ENCODE measurements at regions not wholly inside any gene's neighbourhood (a gene's known extent, or its start where the extent isn't known, plus 50 kb on each side); places are given as distances from the start of the nearest gene placed in this dataset.

DNA sequence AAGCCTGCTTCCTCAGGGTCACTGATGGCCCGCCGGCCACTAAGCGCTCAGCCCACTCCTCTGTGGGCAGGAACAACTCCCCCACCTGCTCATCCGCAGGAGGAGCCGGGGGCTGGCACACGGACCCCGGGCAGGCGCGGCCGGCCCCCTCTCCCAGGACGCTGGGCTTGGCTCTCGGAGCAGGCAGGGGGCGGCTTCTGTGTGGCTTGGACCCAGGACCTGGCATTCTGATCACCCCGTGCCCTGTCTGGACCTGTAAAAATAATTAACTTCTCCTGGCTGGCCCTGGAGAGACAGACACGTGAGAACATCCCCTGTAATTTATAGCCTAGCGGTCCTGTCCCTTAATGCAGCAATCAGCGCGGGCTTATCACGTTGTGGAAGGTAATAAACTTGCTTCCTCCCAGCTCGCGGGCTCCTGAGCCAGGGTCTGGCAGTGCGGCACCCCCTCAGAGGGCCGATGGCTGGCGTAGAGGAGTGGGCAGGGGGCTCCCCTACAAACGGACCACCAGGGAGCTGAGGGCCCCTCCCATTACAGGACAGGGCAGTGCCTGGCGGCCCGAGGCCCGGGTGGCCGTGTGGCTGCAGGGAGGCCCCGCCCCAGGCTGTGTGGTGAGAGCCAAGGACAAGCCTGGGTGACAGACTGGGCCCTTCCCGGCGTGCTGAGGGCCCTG lies 84.5 kb upstream of the NKX1-1 start:
- Histone ChIP-seq H3K4me1 (ENCODE audit: insufficient read depth, low read length, poor library complexity, severe bottlenecking) (peaks cover 19% of the 10 kb centered on the region), H3K36me3 (ENCODE audit: insufficient read depth, low read length, poor library complexity, severe bottlenecking) (no peaks in the 10 kb centered on the region), H3K27ac (ENCODE audit: low read depth, low read length, poor library complexity, severe bottlenecking) (no peak overlapping the region), H3K9me3 (ENCODE audit: low read depth, low read length, poor library complexity, severe bottlenecking) (peaks cover 10% of the 10 kb centered on the region), H3K4me3 (ENCODE audit: low read depth, low read length, poor library complexity, severe bottlenecking) (no peak overlapping the region), H3K27me3 (replicated peaks; ENCODE audit: insufficient read depth, low read depth, low read length, poor library complexity) (no peaks in the 10 kb centered on the region)
- ChIA-PET POLR2A (ENCODE audit: low non-redundant PET) (no interaction called here), CTCF (no interaction called here)
- intact Hi-C loops (cut with micrococcal nuclease; ENCODE audit: unreplicated experiment) = no loop called here
- no peak for DNase-seq (ENCODE audit: low spot score)
- no TSS peak for BruUV-seq (replicated peaks)
- TF ChIP-seq, protein P1, sequence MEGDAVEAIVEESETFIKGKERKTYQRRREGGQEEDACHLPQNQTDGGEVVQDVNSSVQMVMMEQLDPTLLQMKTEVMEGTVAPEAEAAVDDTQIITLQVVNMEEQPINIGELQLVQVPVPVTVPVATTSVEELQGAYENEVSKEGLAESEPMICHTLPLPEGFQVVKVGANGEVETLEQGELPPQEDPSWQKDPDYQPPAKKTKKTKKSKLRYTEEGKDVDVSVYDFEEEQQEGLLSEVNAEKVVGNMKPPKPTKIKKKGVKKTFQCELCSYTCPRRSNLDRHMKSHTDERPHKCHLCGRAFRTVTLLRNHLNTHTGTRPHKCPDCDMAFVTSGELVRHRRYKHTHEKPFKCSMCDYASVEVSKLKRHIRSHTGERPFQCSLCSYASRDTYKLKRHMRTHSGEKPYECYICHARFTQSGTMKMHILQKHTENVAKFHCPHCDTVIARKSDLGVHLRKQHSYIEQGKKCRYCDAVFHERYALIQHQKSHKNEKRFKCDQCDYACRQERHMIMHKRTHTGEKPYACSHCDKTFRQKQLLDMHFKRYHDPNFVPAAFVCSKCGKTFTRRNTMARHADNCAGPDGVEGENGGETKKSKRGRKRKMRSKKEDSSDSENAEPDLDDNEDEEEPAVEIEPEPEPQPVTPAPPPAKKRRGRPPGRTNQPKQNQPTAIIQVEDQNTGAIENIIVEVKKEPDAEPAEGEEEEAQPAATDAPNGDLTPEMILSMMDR (conservative IDR thresholded peaks at IDR 0.05; ENCODE audit: low read depth, low read length) = no peak
- TF ChIP-seq EZH2 (IDR thresholded peaks at IDR 0.05; ENCODE audit: borderline replicate concordance, low read depth, low read length, poor library complexity, severe bottlenecking) = no peak

DNA sequence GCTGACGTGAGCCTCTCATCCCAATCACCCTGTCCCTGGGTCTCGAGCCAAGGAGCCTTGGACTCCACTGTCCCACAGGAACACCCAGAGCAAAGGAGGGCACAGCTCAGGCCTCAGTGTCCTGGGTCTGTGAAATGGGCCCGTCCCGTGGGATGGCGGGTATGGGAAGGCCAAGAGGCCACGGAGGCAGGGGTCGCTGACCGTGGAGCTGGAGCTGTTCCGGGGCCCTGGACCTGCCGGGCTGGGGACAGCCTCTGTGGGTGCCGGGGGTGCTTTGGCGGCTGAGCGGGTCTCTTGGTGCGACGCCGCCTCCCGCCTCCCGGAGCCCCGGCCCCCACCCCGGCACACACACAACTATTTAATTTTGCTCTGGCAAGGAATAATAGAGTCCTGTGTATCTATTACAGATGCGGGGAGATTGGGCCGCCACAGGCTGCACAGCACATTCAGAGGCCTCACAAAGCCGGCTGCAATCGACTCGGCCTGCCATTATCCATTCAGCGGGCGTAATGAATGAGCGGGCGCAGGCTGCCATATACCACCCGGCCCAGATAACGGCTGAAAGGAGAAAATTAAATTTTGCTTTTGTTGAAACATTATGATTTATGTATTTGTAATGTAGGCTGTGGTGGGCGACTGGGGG lies 83.9 kb upstream of the NKX1-1 start:
- no TSS peak for BruUV-seq (replicated peaks)
- H3K9me3 ChIP-seq (ENCODE audit: low read depth, low read length, poor library complexity, severe bottlenecking) = peaks cover 16% of the 10 kb centered on the region
- no peaks in the 10 kb centered on the region for H3K27me3 ChIP-seq (replicated peaks; ENCODE audit: insufficient read depth, low read depth, low read length, poor library complexity)
- peaks cover 19% of the 10 kb centered on the region for H3K4me1 ChIP-seq (ENCODE audit: insufficient read depth, low read length, poor library complexity, severe bottlenecking)
- POLR2A ChIA-PET (ENCODE audit: low non-redundant PET) = no interaction called here
- DNase-seq (ENCODE audit: low spot score) = no peak
- H3K27ac ChIP-seq (ENCODE audit: low read depth, low read length, poor library complexity, severe bottlenecking) = no peak overlapping the region
- no peaks in the 10 kb centered on the region for H3K36me3 ChIP-seq (ENCODE audit: insufficient read depth, low read length, poor library complexity, severe bottlenecking)
- intact Hi-C loops (cut with micrococcal nuclease; ENCODE audit: unreplicated experiment) = no loop called here
- no peak for TF ChIP-seq EZH2 (IDR thresholded peaks at IDR 0.05; ENCODE audit: borderline replicate concordance, low read depth, low read length, poor library complexity, severe bottlenecking)
- TF ChIP-seq, protein P1 (conservative IDR thresholded peaks at IDR 0.05; ENCODE audit: low read depth, low read length) = no peak
- H3K4me3 ChIP-seq (ENCODE audit: low read depth, low read length, poor library complexity, severe bottlenecking) = no peak overlapping the region
- CTCF ChIA-PET = no interaction called here

DNA sequence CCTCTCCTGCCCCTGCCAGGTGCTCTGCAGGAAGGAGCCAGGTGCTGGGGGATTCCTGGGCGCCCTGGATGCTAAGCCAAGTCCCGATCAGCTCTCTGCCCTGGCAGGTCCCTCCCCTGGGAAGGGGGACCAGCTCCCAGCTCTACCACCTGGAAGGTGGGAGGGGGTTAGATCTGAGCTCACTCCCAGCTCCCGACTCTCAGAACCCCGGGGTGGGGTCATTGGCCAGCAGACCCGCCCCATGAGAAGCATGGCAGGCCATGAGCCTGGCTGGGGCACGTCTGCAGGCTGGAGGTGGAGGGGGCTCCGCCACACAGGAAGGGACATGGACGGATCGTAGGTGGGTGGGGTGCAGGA lies 83.4 kb upstream of the NKX1-1 start:
- BruUV-seq (replicated peaks) = no TSS peak
- Histone ChIP-seq H3K36me3 (ENCODE audit: insufficient read depth, low read length, poor library complexity, severe bottlenecking) (no peaks in the 10 kb centered on the region), H3K9me3 (ENCODE audit: low read depth, low read length, poor library complexity, severe bottlenecking) (peaks cover 21% of the 10 kb centered on the region), H3K4me1 (ENCODE audit: insufficient read depth, low read length, poor library complexity, severe bottlenecking) (peaks cover 19% of the 10 kb centered on the region), H3K27me3 (replicated peaks; ENCODE audit: insufficient read depth, low read depth, low read length, poor library complexity) (no peaks in the 10 kb centered on the region), H3K27ac (ENCODE audit: low read depth, low read length, poor library complexity, severe bottlenecking) (no peak overlapping the region), H3K4me3 (ENCODE audit: low read depth, low read length, poor library complexity, severe bottlenecking) (no peak overlapping the region)
- ChIA-PET POLR2A (ENCODE audit: low non-redundant PET) (no interaction called here), CTCF (no interaction called here)
- TF ChIP-seq, protein P1 (conservative IDR thresholded peaks at IDR 0.05; ENCODE audit: low read depth, low read length) = no peak
- no peak for TF ChIP-seq EZH2 (IDR thresholded peaks at IDR 0.05; ENCODE audit: borderline replicate concordance, low read depth, low read length, poor library complexity, severe bottlenecking)
- intact Hi-C loops (cut with micrococcal nuclease; ENCODE audit: unreplicated experiment) = no loop called here
- no peak for DNase-seq (ENCODE audit: low spot score)

Measured in A673 (cell line).